Uterus (tissue), 3 donors: ENCODE measurements at regions not wholly inside any gene's neighbourhood (a gene's known extent, or its start where the extent isn't known, plus 50 kb on each side); places are given as distances from the start of the nearest gene placed in this dataset.

Experiments used
- DNase-seq, 2 donors: peaks; one replicate each; pipeline ENCODE4 v3.0.0-alpha.2; 2019 to 2020
- H3K27ac ChIP-seq, 2 donors: fragments of 200-600 bp; sonication (generic); 1 replicate in 1 of 2; 2 replicates in 1 of 2; pipeline ENCODE4 v1.5.1; 2016 to 2018
- H3K27me3 ChIP-seq, 2 donors: fragments of 200-600 bp; sonication (generic); one replicate each; pipeline ENCODE4 v1.5.1; 2018 to 2019; ENCODE audit warnings: control low read depth in 1 of 2
- H3K36me3 ChIP-seq, 2 donors: fragments of 200-600 bp; sonication (generic); one replicate each; pipeline ENCODE4 v1.5.1; 2019; ENCODE audit warnings: control low read depth in 1 of 2
- H3K4me1 ChIP-seq, 2 donors: fragments of 200-600 bp; sonication (generic); one replicate each; pipeline ENCODE4 v1.5.1; 2018 to 2019; ENCODE audit warnings: control low read depth in 1 of 2
- H3K4me3 ChIP-seq, 2 donors: fragments of 200-600 bp; sonication (generic); 1 replicate in 1 of 2; 2 replicates in 1 of 2; pipeline ENCODE4 v1.5.1; 2018 to 2019; ENCODE audit warnings: mild to moderate bottlenecking in 1 of 2
- H3K9me3 ChIP-seq, 2 donors: fragments of 200-600 bp; sonication (generic); one replicate each; pipeline ENCODE4 v1.5.1; 2019; ENCODE audit warnings: control low read depth in 1 of 2
- POLR2A ChIP-seq, 2 donors: fragments of 450-650 bp; IDR thresholded peaks; one replicate each; pipeline ENCODE4 v1.6.1; 2016; ENCODE audit warnings: antibody characterized with exemption in 2 of 2, mild to moderate bottlenecking in 1 of 2, moderate library complexity in 1 of 2
- intact Hi-C: fragments of 100-400 bp; cut with DNase I; formaldehyde crosslinking; loops from one replicate; pipeline ENCODE4 v1.15.1; 2023; ENCODE audit warnings: low total_unique reads
- TF ChIP-seq, protein P1 (sequence below), 4 experiments: fragments of 200-600 bp in 2 of 4; fragments of 450-650 bp in 2 of 4; sonication (generic) in 2 of 4; IDR thresholded peaks; one replicate each; pipeline ENCODE4 v1.5.1; 2016 to 2019; ENCODE audit warnings: antibody characterized with exemption in 4 of 4, mild to moderate bottlenecking in 2 of 4, moderate library complexity in 1 of 4
- donor health status: DM: yes; HTN: yes; CAD: no.

DNA sequence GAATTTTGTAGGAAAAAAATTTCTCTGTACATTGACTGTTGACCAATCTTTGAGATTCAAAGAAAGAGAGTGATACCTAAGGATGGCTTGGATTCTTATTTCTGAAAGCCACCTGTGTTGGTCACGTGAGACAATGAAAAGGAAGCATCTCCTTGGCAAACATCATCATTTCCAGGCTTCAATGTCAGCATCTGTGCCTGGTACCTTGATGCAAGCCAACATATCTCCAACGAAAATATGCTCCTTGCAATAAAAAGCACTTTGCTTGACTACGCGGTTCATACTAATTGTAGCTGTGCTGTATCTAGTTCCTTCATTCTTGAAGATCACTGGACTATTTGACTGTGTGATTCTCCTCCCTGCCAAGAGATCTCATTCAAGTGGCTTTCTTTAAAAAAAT lies 503.4 kb upstream of the PSMD7 start:
- Histone ChIP-seq H3K4me3 (no peak overlapping the region), H3K27me3 (no peaks in the 10 kb centered on the region), H3K27ac (no peak overlapping the region), H3K9me3 (no peaks in the 10 kb centered on the region), H3K4me1 (no peaks in the 10 kb centered on the region), H3K36me3 (no peaks in the 10 kb centered on the region)
- TF ChIP-seq, protein P1, sequence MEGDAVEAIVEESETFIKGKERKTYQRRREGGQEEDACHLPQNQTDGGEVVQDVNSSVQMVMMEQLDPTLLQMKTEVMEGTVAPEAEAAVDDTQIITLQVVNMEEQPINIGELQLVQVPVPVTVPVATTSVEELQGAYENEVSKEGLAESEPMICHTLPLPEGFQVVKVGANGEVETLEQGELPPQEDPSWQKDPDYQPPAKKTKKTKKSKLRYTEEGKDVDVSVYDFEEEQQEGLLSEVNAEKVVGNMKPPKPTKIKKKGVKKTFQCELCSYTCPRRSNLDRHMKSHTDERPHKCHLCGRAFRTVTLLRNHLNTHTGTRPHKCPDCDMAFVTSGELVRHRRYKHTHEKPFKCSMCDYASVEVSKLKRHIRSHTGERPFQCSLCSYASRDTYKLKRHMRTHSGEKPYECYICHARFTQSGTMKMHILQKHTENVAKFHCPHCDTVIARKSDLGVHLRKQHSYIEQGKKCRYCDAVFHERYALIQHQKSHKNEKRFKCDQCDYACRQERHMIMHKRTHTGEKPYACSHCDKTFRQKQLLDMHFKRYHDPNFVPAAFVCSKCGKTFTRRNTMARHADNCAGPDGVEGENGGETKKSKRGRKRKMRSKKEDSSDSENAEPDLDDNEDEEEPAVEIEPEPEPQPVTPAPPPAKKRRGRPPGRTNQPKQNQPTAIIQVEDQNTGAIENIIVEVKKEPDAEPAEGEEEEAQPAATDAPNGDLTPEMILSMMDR (IDR thresholded peaks at IDR 0.05), result no peak
- TF ChIP-seq POLR2A (IDR thresholded peaks at IDR 0.05), result no peak
- intact Hi-C loops, result no loop called here
- no peak for DNase-seq

DNA sequence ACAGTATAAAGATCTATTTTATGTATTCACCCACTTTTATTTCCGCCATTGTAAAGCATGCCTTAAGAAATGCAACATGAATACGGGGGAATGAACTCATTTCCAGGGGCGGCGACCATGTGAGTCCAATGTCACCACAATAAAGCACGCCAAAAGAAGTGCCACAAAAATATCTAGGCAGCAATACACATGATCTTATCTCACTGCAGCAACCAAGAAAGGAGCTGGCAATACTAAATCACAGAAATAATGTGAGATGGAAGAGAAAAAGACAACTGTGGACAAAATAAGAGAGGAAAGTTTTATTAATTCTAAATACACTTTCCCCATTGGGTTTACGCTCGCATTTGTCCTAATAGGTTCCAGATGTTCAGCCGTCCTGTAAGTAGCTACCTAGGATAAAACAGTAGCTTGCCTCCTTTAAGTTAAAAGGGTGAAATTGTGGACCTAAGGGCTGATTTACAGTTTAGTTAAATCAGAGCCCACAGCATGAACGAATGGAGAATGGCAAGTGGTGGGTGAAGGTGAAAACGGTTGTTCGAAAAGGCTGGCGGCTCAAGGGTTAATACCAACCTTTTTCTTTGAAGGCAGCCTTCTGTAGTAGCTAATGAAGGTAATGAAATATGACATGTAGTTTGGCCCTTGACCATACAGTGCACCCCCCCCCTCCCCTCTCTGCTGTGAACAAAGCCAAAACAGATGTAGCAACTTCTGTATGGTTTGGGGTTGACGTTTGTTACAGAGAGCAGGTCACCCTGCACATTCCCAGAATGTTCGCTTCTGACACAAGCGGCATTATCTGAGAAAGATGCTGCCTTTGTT lies 504.2 kb upstream of the PSMD7 start:
- Histone ChIP-seq H3K4me3 (no peak overlapping the region), H3K4me1 (no peaks in the 10 kb centered on the region), H3K9me3 (no peaks in the 10 kb centered on the region), H3K27ac (no peak overlapping the region), H3K27me3 (no peaks in the 10 kb centered on the region), H3K36me3 (no peaks in the 10 kb centered on the region)
- no peak for DNase-seq
- intact Hi-C loops, result no loop called here
- TF ChIP-seq POLR2A (IDR thresholded peaks at IDR 0.05), result no peak

DNA sequence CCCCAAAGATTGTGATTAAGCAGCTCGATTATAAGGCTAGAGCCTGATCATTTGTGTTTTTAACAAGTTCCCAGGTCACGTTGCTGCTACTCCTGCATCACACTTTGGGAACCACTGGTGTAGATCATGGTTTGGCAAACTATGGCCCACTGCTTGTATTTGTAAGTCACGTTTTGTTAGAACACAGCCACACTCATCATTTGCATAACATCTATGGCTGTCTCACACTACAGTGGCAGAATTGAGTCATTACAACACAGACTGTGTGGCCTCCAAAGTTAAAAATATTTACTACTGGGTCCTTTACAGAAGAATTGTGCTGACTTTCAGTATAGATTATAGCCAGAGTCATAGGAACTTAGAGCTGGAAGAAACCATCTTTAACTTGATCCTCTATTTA lies 515.3 kb upstream of the PSMD7 start:
- DNase-seq, result no peak
- H3K4me1 ChIP-seq, result no peaks in the 10 kb centered on the region
- no peaks in the 10 kb centered on the region for H3K36me3 ChIP-seq
- intact Hi-C loops, result no loop called here
- H3K27me3 ChIP-seq, result no peaks in the 10 kb centered on the region
- TF ChIP-seq, protein P1 (IDR thresholded peaks at IDR 0.05), result no peak
- no peak for TF ChIP-seq POLR2A (IDR thresholded peaks at IDR 0.05)
- no peak overlapping the region for H3K4me3 ChIP-seq
- no peaks in the 10 kb centered on the region for H3K9me3 ChIP-seq
- H3K27ac ChIP-seq, result no peak overlapping the region

DNA sequence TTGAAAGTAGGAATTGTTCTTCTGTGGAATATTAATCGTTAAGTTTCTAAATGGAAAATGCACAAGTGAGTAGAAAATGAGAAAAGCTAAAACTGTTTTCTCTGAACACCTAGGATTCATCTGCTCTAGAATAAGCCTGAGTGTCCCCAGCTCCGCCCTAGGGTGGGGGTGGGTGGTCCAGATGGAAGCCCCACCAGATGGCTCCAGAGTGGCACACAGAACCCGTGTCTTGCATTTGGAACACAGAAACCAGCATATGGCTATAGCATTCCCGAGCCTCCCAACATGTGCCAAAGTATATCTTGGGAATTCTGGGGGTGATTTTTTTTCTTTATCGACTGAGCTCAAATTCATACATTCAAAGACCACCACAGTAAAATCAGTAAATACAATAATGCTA lies 517.7 kb upstream of the PSMD7 start:
- H3K4me1 ChIP-seq, result no peaks in the 10 kb centered on the region
- H3K27ac ChIP-seq, result no peak overlapping the region
- no peaks in the 10 kb centered on the region for H3K36me3 ChIP-seq
- H3K27me3 ChIP-seq, result no peaks in the 10 kb centered on the region
- TF ChIP-seq, protein P1 (IDR thresholded peaks at IDR 0.05), result no peak
- TF ChIP-seq POLR2A (IDR thresholded peaks at IDR 0.05), result no peak
- DNase-seq, result no peak
- no peak overlapping the region for H3K4me3 ChIP-seq
- intact Hi-C loops, result no loop called here
- H3K9me3 ChIP-seq, result no peaks in the 10 kb centered on the region

DNA sequence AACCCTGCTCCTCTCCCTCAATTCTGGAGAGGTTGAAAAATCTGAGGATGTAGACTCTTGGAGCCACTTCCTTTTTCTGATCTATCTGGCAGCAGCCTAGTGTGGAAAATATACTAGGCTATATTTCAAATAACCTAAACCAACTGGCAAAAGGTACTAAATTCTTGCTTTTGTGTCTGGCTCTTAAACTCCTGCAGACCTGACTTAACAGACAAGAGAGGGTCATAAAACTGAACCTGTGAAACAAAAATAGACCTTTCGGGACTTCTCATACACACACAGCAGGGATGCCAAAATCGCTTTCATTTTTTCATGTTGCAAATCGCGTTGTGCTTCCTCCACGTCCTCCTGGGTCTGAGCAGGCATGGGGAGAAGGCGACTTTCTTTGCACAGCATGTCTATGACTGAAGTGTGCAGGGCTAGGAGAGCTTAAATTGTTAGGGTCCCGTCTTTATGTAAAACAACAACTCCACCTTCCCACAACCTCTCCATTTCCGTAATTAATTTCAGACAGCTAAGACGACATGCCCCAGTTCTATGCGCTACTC lies 520.7 kb upstream of the PSMD7 start:
- Histone ChIP-seq H3K4me1 (no peaks in the 10 kb centered on the region), H3K9me3 (no peaks in the 10 kb centered on the region), H3K27me3 (no peaks in the 10 kb centered on the region), H3K4me3 (no peak overlapping the region), H3K27ac (no peak overlapping the region), H3K36me3 (no peaks in the 10 kb centered on the region)
- no peak for DNase-seq
- intact Hi-C loops, result no loop called here
- no peak for TF ChIP-seq POLR2A (IDR thresholded peaks at IDR 0.05)
- TF ChIP-seq, protein P1 (IDR thresholded peaks at IDR 0.05), result no peak
